ENCODE measurements at regions not wholly inside any gene's neighbourhood (a gene's known extent, or its start where the extent isn't known, plus 50 kb on each side); places are given as distances from the start of the nearest gene placed in this dataset.
"Not testable (repeated sequence)": the region's sequence is repeated elsewhere in the genome, so short reads cannot be mapped to it uniquely, and the experiment has no call there.

DNA sequence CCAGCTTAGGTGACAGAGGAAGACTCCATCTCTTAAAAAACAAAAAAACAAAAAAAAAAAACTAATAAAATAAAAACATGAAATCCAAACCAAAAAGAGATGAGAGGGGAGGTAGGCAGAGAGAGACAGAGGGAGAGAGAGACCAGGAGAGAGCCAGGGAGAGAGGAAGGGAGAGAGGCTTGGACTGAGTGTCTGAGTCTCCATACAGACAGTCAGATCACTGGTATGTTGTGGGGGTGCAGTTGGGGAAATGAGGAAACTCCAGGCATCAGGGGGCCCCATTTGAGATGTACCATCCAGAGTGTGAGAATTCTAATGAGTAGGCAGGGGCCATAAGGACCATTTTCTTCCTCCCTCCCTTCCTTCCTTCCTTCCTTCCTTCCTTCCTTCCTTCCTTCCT lies 53.1 kb upstream of the SEPTIN5 start:
- DNase-seq (ENCODE audit: low read depth in 2 of 2): no peak

GRCh38 chr22:19662049-19662684 lies 52.1 kb upstream of the SEPTIN5 start:
- DNase-seq (ENCODE audit: low read depth in 2 of 2): not testable (repeated sequence)

DNA sequence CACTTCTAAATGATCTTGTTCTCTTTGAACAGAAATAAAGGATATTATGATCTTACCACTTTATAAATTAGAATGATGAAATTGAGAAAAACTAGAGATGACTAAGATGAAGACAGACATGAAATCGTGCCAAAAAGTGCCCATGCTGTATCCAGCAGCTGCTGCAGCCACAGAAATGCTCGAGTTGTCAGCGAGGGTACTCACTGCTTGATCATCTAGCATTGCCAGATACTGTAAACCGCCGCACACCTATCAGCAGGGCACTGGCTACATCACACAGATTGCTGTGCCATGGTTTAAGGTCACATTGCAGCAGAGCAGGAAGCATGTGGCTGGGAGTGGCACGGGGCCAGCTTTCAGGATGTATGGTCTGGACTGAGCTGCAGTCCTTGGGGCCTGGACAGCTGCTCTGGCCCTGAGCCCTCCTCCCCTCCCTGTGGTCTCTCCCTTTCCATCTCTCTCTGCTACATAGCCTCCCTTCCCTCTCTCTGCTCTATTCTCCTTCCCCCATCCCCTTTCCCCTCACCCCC lies 51.0 kb upstream of the SEPTIN5 start:
- no peak for DNase-seq (ENCODE audit: low read depth in 2 of 2)

DNA sequence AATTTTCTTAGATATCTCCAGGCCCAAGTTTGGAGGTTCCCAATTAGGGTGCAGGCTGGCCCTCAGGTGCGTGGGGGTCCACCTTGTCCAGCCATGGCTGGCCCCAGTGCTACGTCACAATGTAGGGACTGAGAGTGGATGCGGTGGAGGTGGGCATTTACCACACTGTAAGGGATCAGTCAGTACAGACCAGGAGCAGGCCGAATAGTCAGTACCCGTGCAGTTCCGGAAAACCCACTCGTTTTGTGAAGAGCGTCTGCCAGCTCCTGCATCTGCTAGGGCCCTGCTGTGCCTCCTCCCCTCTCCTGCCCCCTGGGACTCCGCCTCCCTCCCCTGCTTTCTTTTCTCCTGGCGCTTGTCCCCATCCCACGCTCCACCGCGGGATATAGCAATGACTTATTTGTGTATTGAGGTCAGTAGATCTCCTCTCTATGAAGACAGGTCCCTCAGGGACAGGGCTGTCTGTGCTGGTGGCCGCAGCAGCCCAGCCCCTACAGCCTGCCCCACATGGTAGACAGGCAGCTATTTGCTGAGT lies 50.4 kb upstream of the SEPTIN5 start:
- no peak for DNase-seq (ENCODE audit: low read depth in 2 of 2)

- DNase-seq (ENCODE audit: low read depth in 2 of 2): no peak
These were observed 49.9 kb upstream of the SEPTIN5 start for GRCh38 chr22:19664406-19664805.
